ENCODE measurements at regions not wholly inside any gene's neighbourhood (a gene's known extent, or its start where the extent isn't known, plus 50 kb on each side); places are given as distances from the start of the nearest gene placed in this dataset.

DNA sequence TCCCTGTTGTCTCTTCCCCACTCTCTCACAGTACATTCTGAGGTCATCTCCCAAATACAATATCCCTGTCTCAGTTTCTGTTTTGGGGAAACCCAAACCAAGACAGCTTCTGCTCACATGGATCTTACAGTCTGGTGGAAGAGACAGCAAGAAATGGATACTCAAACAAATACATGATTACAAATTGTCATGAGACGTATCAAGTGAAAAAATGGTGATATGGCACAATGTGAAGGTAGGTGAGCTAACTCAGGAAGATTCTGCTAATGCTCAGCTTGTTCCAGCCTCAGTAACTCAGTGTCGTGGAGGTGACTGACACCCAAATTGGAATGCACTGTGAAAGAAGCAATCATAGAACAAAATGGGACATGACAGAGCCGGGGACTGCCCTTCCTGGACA is 68.3 kb downstream of the CHST1 start:
- DNase-seq: no peak

DNA sequence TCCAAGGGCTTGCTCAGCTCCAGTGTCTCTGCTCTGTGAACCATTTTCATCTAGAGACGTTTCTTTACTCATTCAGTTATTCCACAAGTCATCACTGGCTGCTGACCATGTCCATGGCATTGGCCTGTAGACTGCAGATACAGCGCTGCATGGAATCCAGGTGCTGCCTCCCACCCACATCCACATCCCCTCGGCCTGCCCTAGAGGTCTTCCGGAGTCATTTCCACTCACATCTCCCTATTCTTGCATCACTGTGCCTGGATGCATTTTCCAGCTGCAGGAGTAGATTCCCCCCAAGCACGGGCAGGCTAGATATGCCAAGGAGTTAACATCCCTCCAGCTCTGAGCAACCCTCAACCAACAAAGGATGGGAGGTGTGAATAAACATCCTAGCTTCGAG is 68.9 kb downstream of the CHST1 start:
- no peak for DNase-seq

DNA sequence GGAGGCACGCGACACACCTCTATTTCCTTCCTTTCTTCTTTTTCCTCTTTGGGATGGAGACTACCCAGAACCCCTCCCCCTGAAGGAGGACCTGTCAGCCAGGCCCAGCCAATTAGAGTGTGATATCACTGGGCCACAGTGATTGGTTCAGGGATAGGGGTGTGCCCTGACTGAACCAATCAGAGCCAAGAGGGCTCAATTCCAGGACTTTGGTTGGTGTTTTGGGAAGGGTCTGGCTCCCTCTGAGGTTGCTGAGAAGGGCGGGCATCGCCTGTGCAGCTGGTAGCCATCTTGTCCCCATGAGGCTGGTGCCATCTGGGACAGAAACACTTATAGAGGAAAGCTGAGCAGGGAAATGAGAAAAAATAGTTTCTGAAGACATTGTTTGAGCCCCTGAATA is 71.4 kb downstream of the CHST1 start:
- no peak for DNase-seq

DNA sequence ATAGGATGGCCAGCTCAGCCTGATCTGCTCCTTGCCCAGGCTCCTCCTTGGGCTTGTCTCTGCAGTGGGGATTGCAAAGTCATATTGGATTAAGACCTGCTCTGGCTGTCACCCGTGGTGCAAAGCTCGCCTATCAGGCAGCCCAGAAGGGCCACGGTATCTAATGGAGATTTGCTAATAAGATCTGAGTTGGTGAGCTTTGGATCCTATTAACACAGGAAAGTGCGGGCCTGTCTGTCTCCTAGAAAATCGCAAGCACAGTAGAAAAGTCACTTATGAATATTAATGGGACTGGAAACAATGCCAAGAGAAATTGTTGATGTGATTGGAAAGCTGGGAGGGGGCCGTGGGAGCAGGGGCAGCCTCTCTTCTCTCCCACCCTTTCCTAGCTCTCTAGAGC is 72.8 kb downstream of the CHST1 start:
- DNase-seq: no peak

DNA sequence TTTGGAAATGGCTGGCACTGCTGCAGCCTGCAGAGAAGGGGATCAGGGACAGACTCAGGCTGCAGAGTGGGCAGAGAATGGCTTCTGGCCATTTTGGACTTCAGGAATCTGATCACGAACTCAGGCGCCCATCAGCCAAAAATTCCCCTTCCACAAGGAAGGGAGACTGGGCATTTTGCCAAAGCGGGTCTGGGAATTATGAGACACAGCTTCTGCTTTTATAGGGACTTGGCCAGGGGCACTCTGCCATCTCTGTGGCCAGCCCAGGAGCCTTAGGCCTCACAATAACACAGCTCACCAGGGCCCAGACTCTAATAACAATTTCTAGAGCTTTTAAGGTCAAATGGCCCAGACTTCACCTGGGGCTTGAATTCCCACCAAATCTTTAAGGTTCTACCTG is 74.7 kb downstream of the CHST1 start:
- DNase-seq: no peak

DNA sequence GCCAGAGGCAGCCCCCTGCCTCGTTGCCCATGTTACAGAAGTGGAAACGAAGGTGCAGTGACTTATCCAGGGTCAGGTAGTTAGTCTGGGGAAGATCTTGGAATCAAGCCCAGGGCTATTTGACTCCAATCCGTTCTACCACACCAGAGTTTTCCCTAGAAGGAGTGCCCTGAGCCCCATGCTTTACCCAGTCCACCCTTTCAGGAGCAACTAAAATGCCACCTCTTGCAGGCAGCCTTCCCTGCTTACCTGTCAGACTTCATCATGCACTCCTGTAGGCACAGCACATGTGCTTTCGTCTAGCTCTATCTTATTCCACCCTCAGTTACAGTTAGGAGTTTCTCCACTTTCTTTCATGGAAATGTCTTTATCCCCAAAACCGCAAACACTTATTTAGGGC is 80.2 kb downstream of the CHST1 start:
- DNase-seq: no peak

DNA sequence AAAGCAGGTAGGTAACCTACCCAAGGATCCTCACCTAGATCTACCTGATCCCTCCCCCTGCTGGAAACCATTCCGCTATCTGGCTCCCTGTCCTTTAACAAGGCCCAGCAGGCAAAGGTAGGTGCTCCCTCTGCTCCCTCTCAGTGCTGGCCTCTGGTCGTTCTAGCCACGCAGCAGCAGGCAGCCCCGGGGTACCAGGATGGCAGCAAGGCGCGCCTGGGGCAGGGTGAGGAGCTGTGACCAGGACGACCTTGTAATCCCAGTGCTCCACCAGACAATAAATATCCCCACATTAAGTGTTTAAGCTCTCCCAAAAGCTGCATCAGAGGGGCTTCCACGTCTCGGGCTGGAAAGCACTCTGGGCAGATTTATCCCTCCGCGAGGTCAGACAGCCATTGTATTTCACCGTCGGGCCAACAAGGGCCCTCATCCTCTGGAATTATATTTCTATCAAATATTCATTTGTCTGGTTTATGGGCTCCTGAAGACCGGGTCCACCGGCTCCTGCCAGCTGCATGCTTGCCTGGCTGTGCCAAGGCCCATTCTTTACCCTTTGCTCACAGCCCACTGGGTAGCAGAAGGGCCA is 81.3 kb downstream of the CHST1 start:
- no peak for DNase-seq

DNA sequence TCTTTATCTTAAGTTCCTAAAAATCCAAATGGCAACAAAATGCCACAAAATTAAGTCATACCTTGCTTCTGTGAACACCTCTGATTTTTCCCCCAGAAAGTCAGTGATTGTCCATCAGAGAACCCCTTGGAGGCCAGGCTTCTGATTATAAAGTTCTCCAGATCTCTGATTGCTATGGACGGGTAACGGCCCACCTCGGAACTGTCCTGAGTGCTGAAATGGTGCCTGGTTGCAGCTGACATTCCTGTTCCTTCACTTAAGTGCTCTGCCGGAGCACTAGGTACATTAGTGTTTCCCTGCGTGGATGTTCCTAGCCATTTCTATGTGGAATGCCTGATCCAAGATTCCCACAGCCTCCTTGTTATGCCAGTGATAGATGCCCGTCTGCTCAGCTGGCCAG is 85.0 kb downstream of the CHST1 start:
- DNase-seq: no peak

DNA sequence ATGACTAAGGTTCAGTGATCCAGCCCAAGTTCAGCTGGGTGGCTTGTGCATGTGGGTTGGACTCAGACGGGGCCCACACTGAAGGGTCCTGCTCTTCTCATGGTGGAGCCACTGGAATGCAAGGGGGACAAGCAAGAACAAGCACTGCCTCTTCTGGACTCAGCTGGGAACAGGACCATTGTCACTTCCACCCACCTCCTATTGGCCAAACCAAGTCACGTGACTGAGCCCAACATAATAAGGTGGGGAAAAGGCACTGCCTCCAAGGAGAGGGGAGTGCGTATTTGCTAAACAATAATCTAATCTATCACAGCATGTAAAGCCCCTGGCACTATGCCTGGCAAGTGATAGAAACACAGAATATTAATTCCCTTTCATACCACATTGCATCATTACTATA is 87.1 kb downstream of the CHST1 start:
- no peak for DNase-seq

DNA sequence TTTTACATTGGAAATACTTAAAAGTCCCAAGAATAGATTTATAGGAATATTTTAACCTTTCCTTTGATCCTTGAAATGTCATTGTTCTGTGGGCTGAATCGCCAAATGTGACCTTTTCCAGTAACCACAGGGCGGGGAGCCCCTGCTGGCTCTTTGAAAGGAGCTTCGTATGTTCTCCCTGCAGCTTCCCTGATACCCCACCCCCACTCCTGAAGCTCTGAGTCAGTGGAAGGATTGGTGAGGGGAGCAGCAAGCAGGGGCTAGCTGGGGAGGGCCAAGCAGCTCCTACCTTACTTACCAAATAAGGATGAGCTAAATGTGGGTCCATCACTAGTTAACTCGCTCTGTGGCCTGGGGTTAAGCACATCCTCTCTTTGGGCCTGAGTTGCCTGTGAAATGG is 87.7 kb downstream of the CHST1 start:
- DNase-seq: no peak

DNA sequence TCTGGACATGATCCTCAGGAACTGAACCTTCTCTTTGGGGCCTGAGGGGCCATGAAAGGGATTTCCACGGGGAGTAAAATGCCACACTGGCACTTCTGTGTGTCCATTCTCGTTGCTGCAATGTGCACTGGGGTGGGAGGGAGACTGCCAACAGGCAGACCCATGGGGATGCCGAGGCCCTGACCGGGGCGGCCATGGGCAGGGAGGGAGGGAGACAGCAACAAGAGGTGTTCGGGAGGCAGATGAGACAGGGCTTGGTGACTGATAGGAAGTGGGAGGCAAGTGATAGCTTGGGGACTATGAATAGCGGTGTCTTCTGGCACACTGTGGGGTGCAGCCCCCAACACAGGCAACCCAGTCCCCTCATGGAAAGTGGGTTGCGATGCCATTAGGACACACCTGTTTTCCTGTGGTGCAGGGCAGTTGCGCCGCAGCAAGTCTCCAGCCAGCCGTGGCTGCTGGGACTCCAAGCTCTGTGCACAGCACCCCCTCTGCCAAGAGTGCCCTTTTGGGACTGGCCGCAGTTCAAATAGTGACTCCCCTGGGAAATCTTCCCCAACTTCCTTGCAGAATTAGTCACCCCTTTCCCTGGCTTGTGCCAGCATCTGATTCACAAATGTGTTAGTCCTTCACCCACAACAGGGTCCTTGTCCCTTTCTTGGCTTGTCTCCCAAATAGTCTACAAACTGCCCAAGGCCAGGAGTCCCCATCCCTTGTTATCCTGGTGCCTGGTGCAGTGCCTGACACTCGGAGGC is 88.8 kb downstream of the CHST1 start:
- DNase-seq: no peak

DNA sequence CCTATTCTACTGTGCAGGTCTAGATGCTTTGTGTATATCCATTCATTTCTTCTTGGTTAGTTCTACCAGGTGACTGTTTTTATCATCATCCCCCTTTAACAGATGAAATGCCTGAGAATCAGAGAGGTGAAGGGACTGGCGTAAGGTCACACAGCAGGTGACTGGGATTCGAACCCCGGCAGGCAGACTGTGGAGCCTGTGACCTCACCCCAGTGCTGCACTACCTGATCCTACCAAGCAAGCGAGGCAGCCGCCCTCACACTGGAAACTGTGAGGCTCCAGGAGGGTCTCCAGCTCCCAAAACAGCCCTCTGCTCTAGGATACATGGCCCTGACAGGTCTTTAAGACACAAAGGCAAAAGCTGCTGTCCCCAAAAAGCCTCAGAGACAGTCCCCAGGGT is 91.7 kb downstream of the CHST1 start:
- no peak for DNase-seq

DNA sequence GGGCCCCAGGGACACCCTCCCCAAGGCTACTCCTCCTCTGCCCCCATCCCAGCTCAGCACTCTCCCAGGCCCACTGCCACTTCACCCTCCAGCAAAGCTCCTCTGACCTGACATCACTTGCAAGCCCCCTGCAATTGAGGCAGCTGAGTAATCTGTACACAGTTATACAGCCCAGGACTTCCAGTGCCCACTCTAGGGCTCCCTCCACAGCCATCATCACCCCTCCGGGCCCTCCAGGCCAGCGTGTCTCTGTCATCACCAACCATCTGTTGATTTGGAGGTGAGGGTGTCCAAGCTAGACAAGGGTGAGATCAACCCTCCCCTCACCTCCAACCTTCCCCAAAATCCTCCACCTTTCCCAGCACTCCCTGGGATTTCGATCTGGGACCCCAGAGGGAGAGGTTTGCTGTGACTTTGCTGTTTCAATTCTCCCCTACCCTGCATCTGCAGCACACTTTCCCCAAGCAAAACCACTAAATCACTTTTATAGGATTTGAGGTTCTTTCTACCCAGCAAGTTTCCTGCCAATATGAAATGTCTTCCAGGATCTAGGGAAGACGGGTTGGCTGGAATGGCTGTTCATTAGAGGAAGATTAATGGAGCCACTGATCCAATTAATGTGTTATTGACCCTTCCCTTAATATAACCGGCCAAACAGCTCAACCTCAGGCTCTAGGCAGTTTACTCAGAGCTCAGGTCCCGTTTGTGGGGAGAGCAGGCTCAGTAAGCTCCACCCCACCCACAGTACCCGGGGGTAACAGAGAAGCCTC is 92.9 kb downstream of the CHST1 start:
- DNase-seq: no peak

DNA sequence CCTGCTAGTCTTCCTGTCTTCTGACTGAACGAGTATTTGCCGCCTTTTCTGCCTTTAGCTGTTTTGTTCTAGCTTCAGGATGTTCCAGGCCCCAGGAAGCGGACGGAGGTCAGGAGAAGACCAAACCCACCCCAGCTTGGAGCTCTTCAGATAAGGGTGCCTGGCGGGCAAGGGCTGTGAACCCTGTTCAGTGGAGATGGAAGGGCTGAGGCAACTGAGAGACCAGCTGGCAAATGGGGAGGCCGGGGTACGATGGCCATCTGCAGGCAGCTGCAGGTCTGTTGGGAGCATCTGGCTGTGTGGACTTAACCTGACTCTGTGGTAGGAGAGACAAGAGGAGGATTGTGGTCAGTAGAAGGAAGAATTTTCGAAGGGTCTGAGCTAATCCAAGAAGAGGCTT is 95.6 kb downstream of the CHST1 start:
- no peak for DNase-seq

DNA sequence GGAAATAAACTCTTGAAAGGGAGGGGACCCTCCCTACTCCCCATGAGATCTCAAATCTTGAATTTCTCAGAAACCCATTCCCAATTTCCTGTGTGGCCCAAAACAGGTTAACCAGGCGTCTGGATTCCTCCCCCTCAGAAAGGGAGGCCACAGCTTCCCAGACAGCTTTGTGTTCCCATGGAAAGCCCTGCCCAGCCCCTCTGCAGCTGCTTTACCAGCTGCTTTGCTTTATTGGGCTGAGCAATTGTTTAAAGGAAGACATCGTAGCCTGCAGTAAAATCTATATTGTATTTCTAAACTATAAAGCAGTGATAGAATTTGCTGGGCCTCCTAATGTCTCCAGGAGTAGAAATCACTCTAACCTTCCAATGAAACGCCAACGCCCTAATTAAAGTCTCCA is 97.4 kb downstream of the CHST1 start:
- DNase-seq: no peak

DNA sequence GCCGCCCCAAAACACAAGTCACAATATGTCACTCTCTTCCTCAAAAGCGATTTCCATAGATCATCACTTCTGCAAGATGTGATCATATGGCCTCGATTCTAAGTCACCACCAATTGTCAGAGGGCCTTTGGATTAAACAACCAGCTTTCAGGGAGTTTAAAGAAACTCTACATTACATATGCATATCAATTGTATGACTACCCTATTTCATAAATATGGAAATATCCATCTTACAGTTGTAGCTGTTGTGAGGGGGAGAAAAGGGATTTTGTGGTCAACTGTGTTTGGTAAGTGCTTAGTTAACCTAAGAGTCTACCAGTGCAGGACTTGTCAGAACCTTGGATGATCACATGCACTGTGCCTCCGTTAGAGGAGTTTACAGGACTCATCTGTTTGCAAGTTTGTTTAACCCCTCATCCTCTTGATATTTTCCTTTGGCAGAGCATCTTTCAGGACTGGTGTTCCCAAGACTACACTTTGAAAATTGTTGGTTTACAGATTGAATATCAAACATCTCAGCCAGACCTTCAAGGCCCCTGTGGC is 99.9 kb downstream of the CHST1 start:
- no peak for DNase-seq

DNA sequence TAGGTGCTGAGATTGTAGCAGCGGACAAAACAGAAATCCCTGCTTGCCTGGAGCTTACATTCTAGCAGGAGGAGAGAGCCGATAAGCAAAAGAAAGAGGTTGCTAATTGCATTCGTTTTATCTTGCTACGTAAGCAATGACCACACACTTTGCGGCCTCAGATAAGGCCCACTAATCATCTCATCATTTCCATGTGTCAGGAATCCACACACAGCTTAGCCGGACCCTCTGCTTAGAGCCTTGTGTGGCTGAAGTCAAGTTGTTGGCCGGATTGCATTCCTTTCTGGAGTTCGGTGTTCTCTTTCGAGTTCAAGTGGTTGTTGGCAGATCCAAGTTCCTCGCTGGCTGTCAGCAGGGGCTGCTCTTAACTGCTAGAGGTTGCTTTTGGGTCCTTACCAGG is 101.6 kb downstream of the CHST1 start:
- DNase-seq: no peak

DNA sequence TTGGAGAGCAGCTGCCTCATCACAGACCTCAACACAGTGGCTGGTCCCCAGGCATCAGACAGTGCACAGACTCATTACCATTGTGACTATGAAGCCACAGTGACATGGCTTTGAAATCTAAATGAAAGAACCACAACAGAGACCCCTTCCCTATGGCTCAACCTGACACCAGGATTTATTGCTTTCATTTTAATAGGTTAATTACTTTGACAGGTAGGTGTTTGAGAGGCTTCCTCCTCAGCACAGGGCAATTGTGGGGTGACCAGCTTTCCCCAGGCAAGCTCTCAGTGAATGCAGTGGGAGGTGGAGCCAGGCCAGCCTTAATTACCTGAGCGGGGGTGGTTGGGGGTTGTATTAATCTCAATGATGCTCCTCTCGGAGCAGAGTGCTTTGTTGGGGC is 102.3 kb downstream of the CHST1 start:
- no peak for DNase-seq

DNA sequence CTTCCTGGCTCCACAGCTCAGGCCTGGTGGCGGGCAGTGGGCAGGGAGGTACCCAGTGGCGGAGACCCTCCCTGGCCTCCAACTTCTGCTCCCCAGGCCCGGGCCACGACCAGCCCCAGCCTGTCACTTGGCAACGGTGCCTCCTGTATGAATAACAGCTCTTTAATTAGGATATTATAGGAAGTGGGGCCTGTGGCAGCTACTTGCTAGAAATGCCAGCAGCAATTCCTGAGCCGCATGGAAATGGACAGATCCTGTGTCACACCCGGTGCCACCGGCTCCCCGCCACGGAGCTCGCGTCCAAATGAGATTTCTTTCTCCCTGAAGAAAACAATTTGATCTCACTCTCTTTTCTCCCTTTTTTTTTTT is 104.5 kb downstream of the CHST1 start:
- no peak for DNase-seq

DNA sequence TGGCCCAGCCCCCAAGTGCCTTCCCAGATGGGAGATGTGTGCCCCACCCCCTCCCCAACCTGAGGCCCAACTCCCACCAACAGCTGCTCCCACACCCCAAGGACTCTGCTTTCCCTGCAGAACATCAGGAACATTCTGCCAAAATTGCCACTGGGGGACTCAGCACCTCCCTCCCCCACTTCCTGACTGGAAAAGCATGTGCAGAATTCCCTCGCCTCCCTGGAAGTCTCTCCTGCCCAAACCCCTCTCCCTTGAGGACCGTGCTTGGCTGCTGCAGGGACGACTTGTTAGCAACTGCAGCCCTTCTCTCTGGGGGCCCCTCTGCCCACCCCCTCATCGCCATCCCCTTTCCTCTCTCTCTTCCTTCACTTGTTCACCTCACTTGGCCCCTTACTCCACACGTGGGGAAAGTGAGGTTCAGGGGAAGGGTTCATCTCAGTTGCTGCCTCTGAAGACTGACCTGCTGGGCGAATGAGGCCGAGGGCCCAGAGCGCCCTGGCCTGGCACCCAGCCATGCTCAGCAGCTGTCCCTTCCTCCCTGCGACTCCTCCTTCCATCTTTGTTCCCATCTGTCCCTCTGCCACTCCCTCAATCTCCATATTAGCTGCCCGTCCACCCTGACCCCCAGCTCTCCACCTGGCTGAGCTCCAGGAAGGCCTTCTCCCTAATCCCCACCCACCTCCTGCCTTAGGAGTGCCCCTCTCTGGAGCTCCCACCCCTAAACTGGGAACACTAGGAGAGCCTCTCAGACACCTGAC is 105.1 kb downstream of the CHST1 start:
- DNase-seq: no peak

DNA sequence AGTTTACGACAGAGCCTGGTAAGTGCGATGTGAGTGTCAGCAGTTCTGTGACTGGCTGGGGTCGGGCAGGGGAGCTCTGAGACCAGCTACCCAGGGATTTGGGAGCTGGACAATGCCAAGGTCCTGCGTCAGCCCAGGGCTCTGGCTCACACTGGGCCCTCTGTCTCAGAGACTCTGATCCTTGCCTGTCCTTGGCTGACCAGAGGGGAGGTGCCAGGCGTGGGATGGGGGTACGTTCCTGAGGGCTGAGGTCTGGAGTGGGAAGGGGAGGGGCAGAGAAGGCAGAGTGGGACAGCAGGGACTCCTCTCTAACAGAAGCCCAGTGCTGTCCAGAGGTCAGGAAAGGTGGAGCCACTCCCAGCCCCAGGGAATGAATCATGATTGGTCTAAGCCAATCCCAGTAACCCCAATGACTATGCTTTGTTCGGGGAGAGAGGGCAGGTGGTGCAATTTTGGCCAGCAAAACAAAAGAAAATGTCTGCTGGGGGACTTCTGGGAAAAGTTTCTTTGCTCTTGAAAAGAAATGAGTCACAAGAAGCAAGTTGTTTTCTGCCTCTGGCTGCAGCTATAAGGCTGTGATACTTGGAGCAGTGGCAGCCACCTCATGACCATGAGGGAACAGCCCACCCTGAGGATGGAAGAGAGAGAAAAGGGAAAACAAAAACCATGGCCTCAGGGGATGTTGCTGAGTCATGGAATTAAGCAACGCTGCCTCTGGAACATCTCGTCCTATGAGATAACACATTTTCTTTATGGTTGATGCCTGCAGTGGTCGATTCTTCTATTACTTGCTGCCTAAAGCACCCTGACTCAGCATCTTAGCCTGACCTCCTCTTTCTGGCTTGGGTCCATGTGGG is 108.3 kb downstream of the CHST1 start:
- no peak for DNase-seq

DNA sequence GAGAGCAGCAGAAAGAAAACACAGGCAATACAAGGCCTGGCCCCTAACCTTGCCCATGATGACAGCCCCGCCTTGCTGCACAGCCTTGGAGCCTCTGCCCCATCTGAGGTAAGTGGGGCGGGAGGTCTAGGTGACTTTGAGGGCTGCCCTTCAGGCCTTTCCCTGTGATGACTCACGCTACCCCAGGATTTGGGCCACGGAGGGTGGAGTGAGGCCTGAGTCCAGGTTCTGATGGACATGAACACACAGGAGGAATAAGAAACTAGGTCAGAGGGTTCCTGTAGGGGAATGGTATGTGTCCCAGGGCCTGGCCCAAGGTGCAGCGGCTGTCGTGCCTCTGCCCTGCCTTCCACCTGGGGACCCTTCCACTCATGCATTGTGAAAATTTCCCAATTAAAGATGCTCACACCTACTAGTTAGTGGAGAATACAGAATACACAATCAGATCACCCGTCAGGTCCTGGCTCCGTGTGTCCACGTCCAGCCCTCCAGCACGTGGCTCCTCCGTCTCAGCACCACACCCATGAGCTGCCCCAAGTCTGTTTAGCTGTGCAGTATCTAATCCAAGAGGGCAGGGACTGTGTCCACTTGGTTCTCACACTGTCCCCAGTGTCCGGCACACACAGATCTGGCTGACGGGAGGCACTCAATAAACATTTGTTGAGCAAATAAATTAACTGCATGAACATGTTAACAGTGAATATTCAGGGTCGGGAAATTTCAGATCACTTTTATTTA is 111.0 kb downstream of the CHST1 start:
- DNase-seq: no peak
